PC-9 (cell line): ENCODE measurements at regions not wholly inside any gene's neighbourhood (a gene's known extent, or its start where the extent isn't known, plus 50 kb on each side); places are given as distances from the start of the nearest gene placed in this dataset.

Experiments
- BruUV-seq: library from RNA; stranded (reverse); fragments of 400-500 nt; replicated peaks from 2 replicates; lab custom pipeline; 2021; lab: Mats Ljungman, UMichigan
- CTCF ChIA-PET: fragments of 300-600 bp; sonication (Branson Sonifier 250); formaldehyde crosslinking; loops from one replicate; lab custom pipeline; 2022; ENCODE audit warnings: antibody characterized with exemption; lab: Charles Lee
- POLR2A ChIA-PET: fragments of 300-600 bp; sonication (Branson Sonifier 250); formaldehyde crosslinking; loops from one replicate; lab custom pipeline; 2022; ENCODE audit warnings: antibody characterized with exemption; ENCODE audit not compliant: unreplicated experiment; lab: Charles Lee
- DNase-seq, 2 experiments: peaks; one replicate each; pipeline versions ENCODE4 v3.0.0 to v3.0.0-alpha.2; 2015 to 2022; ENCODE audit warnings: mixed read lengths in 1 of 2
- H2AFZ ChIP-seq: fragments of 200-600 bp; sonication (generic); 2 replicates; pipeline ENCODE4 v1.8.1; 2017; ENCODE audit warnings: antibody characterized with exemption
- H3F3A ChIP-seq: fragments of 200-600 bp; sonication (generic); 2 replicates; pipeline ENCODE4 v1.8.1; 2017; ENCODE audit warnings: antibody characterized with exemption, mild to moderate bottlenecking, low read depth; ENCODE audit not compliant: insufficient read depth
- H3K27ac ChIP-seq: fragments of 200-600 bp; sonication (generic); 2 replicates; pipeline ENCODE4 v1.6.1; 2016; ENCODE audit warnings: mixed run types
- H3K27me3 ChIP-seq: fragments of 200-600 bp; sonication (generic); 2 replicates; pipeline ENCODE4 v1.6.1; 2016; ENCODE audit warnings: low read depth, mixed run types; ENCODE audit not compliant: insufficient read depth
- H3K36me3 ChIP-seq: fragments of 200-600 bp; sonication (generic); 2 replicates; pipeline ENCODE4 v1.6.1; 2016; ENCODE audit warnings: low read depth, mixed run types
- H3K4me1 ChIP-seq: fragments of 200-600 bp; sonication (generic); replicated peaks from 2 replicates; pipeline ENCODE4 v1.6.1; 2016; ENCODE audit warnings: mixed run types; ENCODE audit not compliant: insufficient read depth
- H3K4me2 ChIP-seq: fragments of 200-600 bp; sonication (generic); 2 replicates; pipeline ENCODE4 v1.6.1; 2017; ENCODE audit warnings: mixed run types
- H3K4me3 ChIP-seq: fragments of 200-600 bp; sonication (generic); 2 replicates; pipeline ENCODE4 v1.6.1; 2016; ENCODE audit warnings: mixed run types
- H3K79me2 ChIP-seq: fragments of 200-600 bp; sonication (generic); 2 replicates; pipeline ENCODE4 v1.6.1; 2017; ENCODE audit warnings: low read depth, mixed run types
- H3K9me2 ChIP-seq: fragments of 200-600 bp; sonication (generic); 2 replicates; pipeline ENCODE4 v1.8.1; 2017; ENCODE audit warnings: mild to moderate bottlenecking; ENCODE audit not compliant: insufficient read depth
- H3K9me3 ChIP-seq: fragments of 200-600 bp; sonication (generic); 2 replicates; pipeline ENCODE4 v1.8.1; 2016; ENCODE audit warnings: low read depth; ENCODE audit not compliant: insufficient read depth
- H4K20me1 ChIP-seq: fragments of 200-600 bp; sonication (generic); 2 replicates; pipeline ENCODE4 v1.8.1; 2017; ENCODE audit not compliant: insufficient read depth
- CTCF ChIP-seq: fragments of 200-600 bp; sonication (generic); conservative IDR thresholded peaks from 2 replicates; pipeline ENCODE4 v1.6.1; 2017; ENCODE audit warnings: mixed run types, antibody characterized with exemption, mild to moderate bottlenecking, moderate library complexity
- EZH2 ChIP-seq: fragments of 200-600 bp; sonication (generic); IDR thresholded peaks from 2 replicates; pipeline ENCODE4 v1.8.0; 2017; ENCODE audit warnings: antibody characterized with exemption, low read depth
- intact Hi-C: fragments of 100-400 bp; cut with micrococcal nuclease; formaldehyde crosslinking; loops from one replicate; pipeline ENCODE4 v1.10.0; 2022; ENCODE audit not compliant: unreplicated experiment

- POLR2A ChIA-PET, result no interaction called here
- DNase-seq, result no peak
- no peaks in the 10 kb centered on the region for H3K36me3 ChIP-seq
Measured at GRCh38 chr6:170111141-170111664, 179.7 kb downstream of the DLL1 start.

GRCh38 chr6:170110201-170111140 lies 180.4 kb downstream of the DLL1 start:
- Histone ChIP-seq H3K36me3 (no peaks in the 10 kb centered on the region), H3K27me3 (peaks cover 89% of the 10 kb centered on the region), H3K4me1 (no peaks in the 10 kb centered on the region), H3K27ac (no peak overlapping the region), H3K4me2 (no peak overlapping the region), H3K79me2 (no peaks in the 10 kb centered on the region), H3K4me3 (no peak overlapping the region), H3F3A (no peaks in the 10 kb centered on the region), H4K20me1 (no peaks in the 10 kb centered on the region), H3K9me3 (no peaks in the 10 kb centered on the region), H3K9me2 (no peaks in the 10 kb centered on the region), H2AFZ (no peak overlapping the region)
- TF ChIP-seq CTCF, result no peak
- TF ChIP-seq EZH2, result no peak
- no peak for DNase-seq
- ChIA-PET POLR2A (no interaction called here), CTCF (no interaction called here)
- intact Hi-C loops, result no loop called here
- BruUV-seq, result no TSS peak

More at GRCh38 chr6:170111141-170111664, 179.7 kb downstream of the DLL1 start:
- TF ChIP-seq CTCF (no peak), EZH2 (no peak)
- no peaks in the 10 kb centered on the region for H3K9me2 ChIP-seq
- no peaks in the 10 kb centered on the region for H4K20me1 ChIP-seq
- no peaks in the 10 kb centered on the region for H3F3A ChIP-seq
- no peaks in the 10 kb centered on the region for H3K79me2 ChIP-seq
- no peak overlapping the region for H3K4me3 ChIP-seq
- CTCF ChIA-PET, result no interaction called here
- no peak overlapping the region for H3K4me2 ChIP-seq
- BruUV-seq, result no TSS peak
- H3K9me3 ChIP-seq, result no peaks in the 10 kb centered on the region
- H2AFZ ChIP-seq, result no peak overlapping the region
- no peaks in the 10 kb centered on the region for H3K4me1 ChIP-seq
- no peak overlapping the region for H3K27ac ChIP-seq
- intact Hi-C loops, result no loop called here
- H3K27me3 ChIP-seq, result peaks cover 88% of the 10 kb centered on the region

- intact Hi-C loops, result no loop called here
Measured at GRCh38 chr6:170108890-170109587, 181.8 kb downstream of the DLL1 start.

More at GRCh38 chr6:170108890-170109587, 181.8 kb downstream of the DLL1 start:
- no peaks in the 10 kb centered on the region for H3K4me1 ChIP-seq
- no peak for DNase-seq
- no peaks in the 10 kb centered on the region for H3K9me3 ChIP-seq
- H3K36me3 ChIP-seq, result no peaks in the 10 kb centered on the region
- H3K27me3 ChIP-seq, result peaks cover 95% of the 10 kb centered on the region
- H3K9me2 ChIP-seq, result no peaks in the 10 kb centered on the region
- no peaks in the 10 kb centered on the region for H4K20me1 ChIP-seq
- CTCF ChIA-PET, result no interaction called here
- POLR2A ChIA-PET, result no interaction called here
- BruUV-seq, result no TSS peak
- no peaks in the 10 kb centered on the region for H3K79me2 ChIP-seq
- H3K27ac ChIP-seq, result no peak overlapping the region
- TF ChIP-seq EZH2 (no peak), CTCF (no peak)
- H2AFZ ChIP-seq, result no peak overlapping the region
- no peak overlapping the region for H3K4me3 ChIP-seq
- no peaks in the 10 kb centered on the region for H3F3A ChIP-seq
- H3K4me2 ChIP-seq, result no peak overlapping the region
